Neural cell (in vitro differentiated cells): ENCODE measurements at regions not wholly inside any gene's neighbourhood (a gene's known extent, or its start where the extent isn't known, plus 50 kb on each side); places are given as distances from the start of the nearest gene placed in this dataset.

Source experiments
- EP300 ChIP-seq: fragments of 450-650 bp; conservative IDR thresholded peaks from 2 replicates; pipeline ENCODE4 v1.6.1; 2014; ENCODE audit warnings: antibody characterized with exemption, mild to moderate bottlenecking, moderate library complexity; ENCODE audit not compliant: poor library complexity, severe bottlenecking
- EZH2 ChIP-seq: fragments of 200-600, 300-800 bp; shearing (Covaris generic), sonication (generic); IDR thresholded peaks from 2 replicates; pipeline ENCODE4 v1.6.1; 2014; ENCODE audit warnings: antibody characterized with exemption, low read length, borderline replicate concordance, mild to moderate bottlenecking; ENCODE audit not compliant: insufficient read depth, poor library complexity, severe bottlenecking
- MXI1 ChIP-seq: fragments of 450-650 bp; conservative IDR thresholded peaks from 2 replicates; pipeline ENCODE4 v1.6.1; 2014; ENCODE audit warnings: antibody characterized with exemption, mild to moderate bottlenecking; ENCODE audit not compliant: poor library complexity, severe bottlenecking
- POLR2AphosphoS5 ChIP-seq: IDR thresholded peaks from 2 replicates; pipeline ENCODE4 v1.6.1; 2012
- RAD21 ChIP-seq: fragments of 450-650 bp; conservative IDR thresholded peaks from 2 replicates; pipeline ENCODE4 v1.6.1; 2014; ENCODE audit warnings: antibody characterized with exemption, mild to moderate bottlenecking, moderate library complexity
- SMC3 ChIP-seq: fragments of 450-650 bp; conservative IDR thresholded peaks from 2 replicates; pipeline ENCODE4 v1.6.1; 2014; ENCODE audit warnings: antibody characterized with exemption, mild to moderate bottlenecking, moderate library complexity; ENCODE audit not compliant: poor library complexity
- TAF1 ChIP-seq: IDR thresholded peaks from 2 replicates; pipeline ENCODE4 v1.6.1; 2012; ENCODE audit warnings: low read depth
- TF ChIP-seq, protein P1 (sequence below): fragments of 450-650 bp; IDR thresholded peaks from 2 replicates; pipeline ENCODE4 v1.5.1; 2014; ENCODE audit warnings: antibody characterized with exemption, mild to moderate bottlenecking, moderate library complexity; ENCODE audit not compliant: poor library complexity, severe bottlenecking
- TF ChIP-seq, protein P2 (sequence below): IDR thresholded peaks from 2 replicates; pipeline ENCODE4 v1.6.1; 2012; ENCODE audit warnings: borderline replicate concordance

DNA sequence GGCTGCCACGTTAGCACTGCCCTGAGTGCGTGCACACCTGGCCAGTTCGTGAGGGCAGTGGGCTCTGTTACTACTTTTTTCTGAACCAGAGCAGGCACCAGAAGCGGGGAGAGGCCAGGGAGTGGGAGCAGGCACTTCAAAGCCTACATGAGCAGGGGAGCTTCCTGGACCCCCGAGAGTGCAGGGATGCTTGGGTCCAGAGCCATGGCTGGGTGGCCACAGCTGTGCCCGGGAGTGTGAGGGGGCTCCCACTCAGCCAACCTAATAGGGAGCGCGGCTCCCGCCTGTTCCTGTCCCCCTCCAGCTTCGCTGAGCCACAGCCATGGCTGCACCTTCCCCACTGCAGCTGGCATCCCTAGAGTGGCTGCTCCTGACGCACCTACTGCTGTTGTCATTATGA lies 1423.3 kb downstream of the SI start:
- TF ChIP-seq, protein P1, sequence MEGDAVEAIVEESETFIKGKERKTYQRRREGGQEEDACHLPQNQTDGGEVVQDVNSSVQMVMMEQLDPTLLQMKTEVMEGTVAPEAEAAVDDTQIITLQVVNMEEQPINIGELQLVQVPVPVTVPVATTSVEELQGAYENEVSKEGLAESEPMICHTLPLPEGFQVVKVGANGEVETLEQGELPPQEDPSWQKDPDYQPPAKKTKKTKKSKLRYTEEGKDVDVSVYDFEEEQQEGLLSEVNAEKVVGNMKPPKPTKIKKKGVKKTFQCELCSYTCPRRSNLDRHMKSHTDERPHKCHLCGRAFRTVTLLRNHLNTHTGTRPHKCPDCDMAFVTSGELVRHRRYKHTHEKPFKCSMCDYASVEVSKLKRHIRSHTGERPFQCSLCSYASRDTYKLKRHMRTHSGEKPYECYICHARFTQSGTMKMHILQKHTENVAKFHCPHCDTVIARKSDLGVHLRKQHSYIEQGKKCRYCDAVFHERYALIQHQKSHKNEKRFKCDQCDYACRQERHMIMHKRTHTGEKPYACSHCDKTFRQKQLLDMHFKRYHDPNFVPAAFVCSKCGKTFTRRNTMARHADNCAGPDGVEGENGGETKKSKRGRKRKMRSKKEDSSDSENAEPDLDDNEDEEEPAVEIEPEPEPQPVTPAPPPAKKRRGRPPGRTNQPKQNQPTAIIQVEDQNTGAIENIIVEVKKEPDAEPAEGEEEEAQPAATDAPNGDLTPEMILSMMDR = no peak
- TF ChIP-seq TAF1 = no peak
- no peak for TF ChIP-seq POLR2AphosphoS5
- no peak for TF ChIP-seq SMC3
- TF ChIP-seq, protein P2, sequence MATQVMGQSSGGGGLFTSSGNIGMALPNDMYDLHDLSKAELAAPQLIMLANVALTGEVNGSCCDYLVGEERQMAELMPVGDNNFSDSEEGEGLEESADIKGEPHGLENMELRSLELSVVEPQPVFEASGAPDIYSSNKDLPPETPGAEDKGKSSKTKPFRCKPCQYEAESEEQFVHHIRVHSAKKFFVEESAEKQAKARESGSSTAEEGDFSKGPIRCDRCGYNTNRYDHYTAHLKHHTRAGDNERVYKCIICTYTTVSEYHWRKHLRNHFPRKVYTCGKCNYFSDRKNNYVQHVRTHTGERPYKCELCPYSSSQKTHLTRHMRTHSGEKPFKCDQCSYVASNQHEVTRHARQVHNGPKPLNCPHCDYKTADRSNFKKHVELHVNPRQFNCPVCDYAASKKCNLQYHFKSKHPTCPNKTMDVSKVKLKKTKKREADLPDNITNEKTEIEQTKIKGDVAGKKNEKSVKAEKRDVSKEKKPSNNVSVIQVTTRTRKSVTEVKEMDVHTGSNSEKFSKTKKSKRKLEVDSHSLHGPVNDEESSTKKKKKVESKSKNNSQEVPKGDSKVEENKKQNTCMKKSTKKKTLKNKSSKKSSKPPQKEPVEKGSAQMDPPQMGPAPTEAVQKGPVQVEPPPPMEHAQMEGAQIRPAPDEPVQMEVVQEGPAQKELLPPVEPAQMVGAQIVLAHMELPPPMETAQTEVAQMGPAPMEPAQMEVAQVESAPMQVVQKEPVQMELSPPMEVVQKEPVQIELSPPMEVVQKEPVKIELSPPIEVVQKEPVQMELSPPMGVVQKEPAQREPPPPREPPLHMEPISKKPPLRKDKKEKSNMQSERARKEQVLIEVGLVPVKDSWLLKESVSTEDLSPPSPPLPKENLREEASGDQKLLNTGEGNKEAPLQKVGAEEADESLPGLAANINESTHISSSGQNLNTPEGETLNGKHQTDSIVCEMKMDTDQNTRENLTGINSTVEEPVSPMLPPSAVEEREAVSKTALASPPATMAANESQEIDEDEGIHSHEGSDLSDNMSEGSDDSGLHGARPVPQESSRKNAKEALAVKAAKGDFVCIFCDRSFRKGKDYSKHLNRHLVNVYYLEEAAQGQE = no peak
- TF ChIP-seq EZH2 = no peak
- TF ChIP-seq MXI1 = no peak
- no peak for TF ChIP-seq RAD21
- TF ChIP-seq EP300 = no peak
